ENCODE measurements at regions not wholly inside any gene's neighbourhood (a gene's known extent, or its start where the extent isn't known, plus 50 kb on each side); places are given as distances from the start of the nearest gene placed in this dataset.

DNA sequence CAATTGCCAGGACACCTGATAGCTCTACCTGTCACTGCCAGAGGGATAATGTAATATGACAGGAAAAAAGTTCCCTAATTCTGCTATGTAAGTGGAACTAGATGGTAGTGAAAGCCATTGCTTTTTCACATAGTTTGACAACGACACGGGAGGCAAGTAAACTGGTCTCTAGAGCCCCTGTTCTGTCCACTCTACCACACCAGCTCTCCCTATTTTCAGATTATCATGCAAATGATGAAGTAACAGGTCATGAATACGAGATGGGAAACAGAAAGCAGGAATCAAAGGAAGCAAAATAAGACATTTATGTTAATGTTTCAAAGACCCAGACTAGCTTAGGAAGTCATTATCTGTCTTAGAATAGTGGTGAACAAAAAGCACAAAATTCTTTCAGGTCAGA, 56.2 kb downstream of the TAF11L14 start:
- no CpG with 5 or more reads among the region's 3 CpGs for WGBS (ENCODE audit: extremely low coverage, insufficient read length, low lambda C conversion rate)
- Histone ChIP-seq H2AK5ac (ENCODE audit: insufficient read length, low read length) (no peak overlapping the region), H4K8ac (replicated peaks; ENCODE audit: insufficient read length, low read depth, low read length) (no peak overlapping the region), H3K23ac (ENCODE audit: insufficient read length, low read depth, low read length) (no peak overlapping the region), H3K27me3 (ENCODE audit: insufficient read depth, low read length) (no peaks in the 10 kb centered on the region), H3K9me3 (ENCODE audit: control insufficient read depth, low read depth, low read length) (no peaks in the 10 kb centered on the region), H3K79me1 (ENCODE audit: insufficient read depth, low read depth, low read length, poor library complexity, severe bottlenecking) (no peaks in the 10 kb centered on the region), H2BK12ac (ENCODE audit: insufficient read length, low read depth, low read length) (no peak overlapping the region), H3T11ph (ENCODE audit: low read length) (no peak overlapping the region), H3K56ac (ENCODE audit: insufficient read length, low read depth, low read length) (no peak overlapping the region), H3K18ac (ENCODE audit: insufficient read length, low read depth, low read length) (no peak overlapping the region), H2BK20ac (ENCODE audit: low read depth, low read length, poor library complexity, severe bottlenecking) (no peak overlapping the region), H2AFZ (ENCODE audit: low read length) (no peak overlapping the region), H3K4me2 (ENCODE audit: insufficient read depth, insufficient read length, low read length) (no peak overlapping the region), H3K27ac (ENCODE audit: insufficient read length, low read depth, low read length) (no peak overlapping the region), H3K4ac (ENCODE audit: low read depth, low read length) (no peak overlapping the region), H2BK120ac (ENCODE audit: low read depth, low read length, poor library complexity, severe bottlenecking) (no peak overlapping the region), H4K5ac (ENCODE audit: insufficient read length, low read depth, low read length) (no peak overlapping the region), H3K23me2 (ENCODE audit: insufficient read length, low read depth, low read length, poor library complexity, severe bottlenecking) (no peaks in the 10 kb centered on the region), H3K4me1 (ENCODE audit: insufficient read depth, low read length) (no peaks in the 10 kb centered on the region), H3K14ac (ENCODE audit: insufficient read depth, low read length) (no peak overlapping the region), H3K79me2 (ENCODE audit: insufficient read depth, low read length) (no peaks in the 10 kb centered on the region), H4K20me1 (ENCODE audit: control insufficient read depth, insufficient read depth, insufficient read length) (no peaks in the 10 kb centered on the region), H4K91ac (ENCODE audit: insufficient read length, low read depth, low read length) (no peak overlapping the region), H2BK5ac (ENCODE audit: insufficient read length, low read length) (no peak overlapping the region), H3K9ac (ENCODE audit: extremely low read depth, insufficient read length, low read length) (no peak overlapping the region), H2BK15ac (ENCODE audit: low read depth, low read length) (no peak overlapping the region)
- H3K36me3 Mint-ChIP-seq (ENCODE audit: insufficient read depth in 1 of 3, low read depth in 3 of 3), result no peaks in the 10 kb centered on the region; a peak in 1 of 7 replicates
- no peaks in the 10 kb centered on the region for H3K27me3 Mint-ChIP-seq (ENCODE audit: low read depth)
- H3K4me3 Mint-ChIP-seq, result no peak overlapping the region
- TF ChIP-seq, protein P1, sequence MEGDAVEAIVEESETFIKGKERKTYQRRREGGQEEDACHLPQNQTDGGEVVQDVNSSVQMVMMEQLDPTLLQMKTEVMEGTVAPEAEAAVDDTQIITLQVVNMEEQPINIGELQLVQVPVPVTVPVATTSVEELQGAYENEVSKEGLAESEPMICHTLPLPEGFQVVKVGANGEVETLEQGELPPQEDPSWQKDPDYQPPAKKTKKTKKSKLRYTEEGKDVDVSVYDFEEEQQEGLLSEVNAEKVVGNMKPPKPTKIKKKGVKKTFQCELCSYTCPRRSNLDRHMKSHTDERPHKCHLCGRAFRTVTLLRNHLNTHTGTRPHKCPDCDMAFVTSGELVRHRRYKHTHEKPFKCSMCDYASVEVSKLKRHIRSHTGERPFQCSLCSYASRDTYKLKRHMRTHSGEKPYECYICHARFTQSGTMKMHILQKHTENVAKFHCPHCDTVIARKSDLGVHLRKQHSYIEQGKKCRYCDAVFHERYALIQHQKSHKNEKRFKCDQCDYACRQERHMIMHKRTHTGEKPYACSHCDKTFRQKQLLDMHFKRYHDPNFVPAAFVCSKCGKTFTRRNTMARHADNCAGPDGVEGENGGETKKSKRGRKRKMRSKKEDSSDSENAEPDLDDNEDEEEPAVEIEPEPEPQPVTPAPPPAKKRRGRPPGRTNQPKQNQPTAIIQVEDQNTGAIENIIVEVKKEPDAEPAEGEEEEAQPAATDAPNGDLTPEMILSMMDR (conservative IDR thresholded peaks at IDR 0.05), result no peak
- no peak for DNase-seq
- H3K9me3 Mint-ChIP-seq, result no peaks in the 10 kb centered on the region
- H3K27ac Mint-ChIP-seq, result no peak overlapping the region
- H3K4me1 Mint-ChIP-seq, result no peaks in the 10 kb centered on the region; a peak in 1 of 4 replicates

All from H9 (cell line).